ENCODE measurements at regions not wholly inside any gene's neighbourhood (a gene's known extent, or its start where the extent isn't known, plus 50 kb on each side); places are given as distances from the start of the nearest gene placed in this dataset.

DNA sequence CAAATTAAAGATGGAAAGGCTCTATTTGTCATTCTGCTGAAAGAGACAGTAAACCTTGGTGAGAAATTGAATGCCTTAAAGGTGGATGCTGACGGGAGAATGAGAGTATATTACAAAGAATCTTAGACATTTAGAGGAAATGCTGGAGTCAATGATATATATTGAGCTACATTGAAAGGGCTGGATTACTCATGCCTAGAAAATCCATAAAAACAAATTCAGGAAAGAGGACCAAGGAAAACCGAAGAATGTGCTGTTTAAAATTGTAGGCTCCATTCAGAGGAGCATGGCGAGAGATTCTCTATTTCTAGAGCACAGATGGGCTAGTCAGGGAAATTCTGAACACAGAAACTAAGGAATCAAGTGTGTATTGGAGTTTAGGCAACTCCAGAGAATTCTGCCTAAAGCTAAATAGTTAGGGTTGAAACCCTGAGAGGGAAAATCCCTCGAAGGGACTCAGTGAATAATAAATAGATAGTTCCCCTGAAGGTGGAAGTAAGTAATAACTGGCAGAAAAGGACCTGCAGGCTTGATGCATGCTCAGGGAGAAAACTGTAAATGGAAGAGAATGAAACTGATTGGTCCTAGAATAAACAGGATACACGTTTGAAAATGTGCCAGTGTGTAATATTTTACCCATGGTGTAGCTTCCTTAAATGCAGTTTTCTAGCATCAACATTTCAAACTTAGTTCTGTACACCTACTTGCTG is 1532.4 kb upstream of the TENM3 start:
- TF ChIP-seq CTCF (IDR thresholded peaks at IDR 0.05) = no peak
- TF ChIP-seq POLR2AphosphoS5 (IDR thresholded peaks at IDR 0.05) = no peak
- TF ChIP-seq POLR2A (IDR thresholded peaks at IDR 0.05) = no peak
- TF ChIP-seq EP300 (IDR thresholded peaks at IDR 0.05) = no peak
